Activated naive CD4-positive, alpha-beta T cell treated with anti-CD3 and anti-CD28 coated beads, Interleukin-2, amount 50 U/mL, for 24 hours (primary cell): ENCODE measurements at regions not wholly inside any gene's neighbourhood (a gene's known extent, or its start where the extent isn't known, plus 50 kb on each side); places are given as distances from the start of the nearest gene placed in this dataset.

ENCODE experiments used
- H3K27ac Mint-ChIP-seq: one replicate; pipeline ENCODE4 v1.8.0; 2021; ENCODE audit warnings: mild to moderate bottlenecking, mixed read lengths
- H3K27me3 Mint-ChIP-seq: one replicate; pipeline ENCODE4 v1.8.0; 2021; ENCODE audit warnings: mixed read lengths
- H3K36me3 Mint-ChIP-seq: one replicate; pipeline ENCODE4 v1.8.0; 2021; ENCODE audit warnings: mixed read lengths
- H3K4me1 Mint-ChIP-seq: one replicate; pipeline ENCODE4 v1.8.0; 2021; ENCODE audit warnings: mixed read lengths
- H3K4me3 Mint-ChIP-seq: one replicate; pipeline ENCODE4 v1.8.0; 2021; ENCODE audit warnings: mild to moderate bottlenecking, mixed read lengths
- H3K9me3 Mint-ChIP-seq: one replicate; pipeline ENCODE4 v1.8.0; 2021; ENCODE audit warnings: mixed read lengths

- Mint-ChIP-seq H3K9me3 (no peaks in the 10 kb centered on the region), H3K4me3 (no peak overlapping the region), H3K27ac (no peak overlapping the region), H3K27me3 (peaks cover 3% of the 10 kb centered on the region), H3K36me3 (no peaks in the 10 kb centered on the region), H3K4me1 (no peaks in the 10 kb centered on the region)
Observed at GRCh38 chr10:128498378-128498730, 372.1 kb upstream of the MKI67 start.

- no peaks in the 10 kb centered on the region for H3K4me1 Mint-ChIP-seq
- H3K36me3 Mint-ChIP-seq, result no peaks in the 10 kb centered on the region
- H3K4me3 Mint-ChIP-seq, result no peak overlapping the region
- no peaks in the 10 kb centered on the region for H3K9me3 Mint-ChIP-seq
- H3K27me3 Mint-ChIP-seq, result peaks cover 3% of the 10 kb centered on the region
- no peak overlapping the region for H3K27ac Mint-ChIP-seq
Observed at GRCh38 chr10:128498746-128499145, 372.5 kb upstream of the MKI67 start.

DNA sequence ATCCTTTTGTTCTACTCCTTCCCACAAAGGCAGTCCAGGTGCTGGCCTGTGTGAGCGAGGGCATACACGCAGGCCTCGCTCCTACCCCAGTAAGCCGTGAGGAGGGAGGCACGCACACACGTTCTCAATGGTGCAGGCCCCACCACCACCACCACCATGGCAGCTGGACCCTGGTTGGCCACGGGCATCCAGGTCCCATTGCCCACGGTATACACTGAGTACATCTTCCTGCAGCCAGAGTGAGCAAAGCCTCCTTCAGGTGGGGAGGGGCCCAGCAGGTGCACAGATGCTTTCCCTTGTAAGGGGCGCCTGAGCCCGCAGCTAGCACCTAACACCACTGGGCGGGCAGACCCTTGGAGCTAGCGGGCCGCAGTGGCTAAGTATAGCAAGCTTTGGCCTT lies 373.3 kb upstream of the MKI67 start:
- Mint-ChIP-seq H3K36me3 (no peaks in the 10 kb centered on the region), H3K27ac (no peak overlapping the region), H3K9me3 (no peaks in the 10 kb centered on the region), H3K4me3 (no peak overlapping the region), H3K4me1 (no peaks in the 10 kb centered on the region), H3K27me3 (peaks cover 3% of the 10 kb centered on the region)

GRCh38 chr10:128499956-128500355 lies 373.7 kb upstream of the MKI67 start:
- H3K27ac Mint-ChIP-seq, result no peak overlapping the region

DNA sequence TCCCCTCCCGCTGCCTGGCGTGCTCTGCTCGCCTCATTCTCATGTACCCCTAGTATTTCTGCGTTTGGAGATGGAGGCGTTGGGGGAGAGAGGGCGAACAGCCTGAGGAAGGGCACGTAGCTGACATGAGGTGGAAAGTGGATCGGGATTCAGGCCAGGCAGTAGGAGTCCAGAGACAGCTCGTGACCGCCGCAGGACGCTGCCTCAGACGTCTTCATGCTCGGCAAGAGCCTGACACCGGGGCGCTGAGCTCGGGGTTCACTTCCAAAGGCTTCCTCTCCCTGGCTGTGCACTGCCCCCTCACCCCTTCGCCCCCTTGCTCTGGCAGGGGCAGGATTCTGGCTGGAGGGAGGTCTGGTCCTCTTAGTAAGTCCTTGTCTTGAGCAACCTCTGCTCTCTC lies 374.4 kb upstream of the MKI67 start:
- no peak overlapping the region for H3K4me3 Mint-ChIP-seq
- no peaks in the 10 kb centered on the region for H3K9me3 Mint-ChIP-seq
- no peaks in the 10 kb centered on the region for H3K4me1 Mint-ChIP-seq
- H3K36me3 Mint-ChIP-seq, result no peaks in the 10 kb centered on the region
- H3K27ac Mint-ChIP-seq, result no peak overlapping the region
- H3K27me3 Mint-ChIP-seq, result peaks cover 4% of the 10 kb centered on the region

More at GRCh38 chr10:128499956-128500355, 373.7 kb upstream of the MKI67 start:
- Mint-ChIP-seq H3K27me3 (peaks cover 3% of the 10 kb centered on the region), H3K4me1 (no peaks in the 10 kb centered on the region), H3K9me3 (no peaks in the 10 kb centered on the region), H3K36me3 (no peaks in the 10 kb centered on the region), H3K4me3 (no peak overlapping the region)

DNA sequence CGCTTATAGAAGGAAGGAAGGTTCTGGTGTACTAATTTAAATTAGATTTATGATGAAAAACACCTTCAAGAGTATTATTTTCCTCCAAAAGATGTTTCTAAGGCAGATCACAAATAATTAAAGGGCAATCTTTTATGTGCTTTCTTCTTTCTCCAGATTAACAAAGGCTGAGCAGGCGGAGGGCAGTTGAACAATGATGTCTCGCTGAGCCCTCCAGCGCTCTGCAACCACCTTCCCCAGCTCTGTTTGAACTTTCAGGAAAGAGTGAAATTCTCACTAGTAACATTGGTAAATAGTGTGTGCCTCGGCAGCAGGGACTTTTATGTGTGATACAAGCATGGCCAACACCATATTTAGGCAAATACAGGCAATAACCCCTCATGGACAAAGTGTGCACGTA lies 379.1 kb upstream of the MKI67 start:
- Mint-ChIP-seq H3K4me1 (no peaks in the 10 kb centered on the region), H3K9me3 (no peaks in the 10 kb centered on the region), H3K36me3 (no peaks in the 10 kb centered on the region), H3K27me3 (peaks cover 4% of the 10 kb centered on the region), H3K27ac (no peak overlapping the region), H3K4me3 (no peak overlapping the region)

GRCh38 chr10:128506423-128506822 lies 380.2 kb upstream of the MKI67 start:
- Mint-ChIP-seq H3K4me3 (no peak overlapping the region), H3K9me3 (no peaks in the 10 kb centered on the region), H3K36me3 (no peaks in the 10 kb centered on the region), H3K4me1 (no peaks in the 10 kb centered on the region), H3K27ac (no peak overlapping the region), H3K27me3 (peaks cover 4% of the 10 kb centered on the region)

DNA sequence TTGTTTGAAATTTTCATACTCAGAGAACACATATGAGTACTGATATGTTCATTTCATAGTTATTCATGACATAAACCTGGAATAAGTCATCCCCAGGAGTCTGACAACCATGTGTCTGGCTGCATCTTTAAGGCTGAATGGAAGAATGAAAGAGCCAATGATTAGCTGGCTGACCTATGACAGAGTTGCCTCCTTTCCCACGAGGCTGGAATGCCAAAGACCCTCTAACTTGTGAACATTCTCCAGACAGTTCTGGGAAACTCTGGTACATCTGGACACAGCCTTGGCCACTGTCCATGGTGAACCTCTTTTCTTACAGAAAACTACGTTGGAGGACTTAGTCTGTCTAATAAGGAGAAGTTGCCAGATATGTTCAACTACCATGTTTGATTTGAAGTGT lies 380.8 kb upstream of the MKI67 start:
- no peaks in the 10 kb centered on the region for H3K4me1 Mint-ChIP-seq
- H3K4me3 Mint-ChIP-seq, result no peak overlapping the region
- no peak overlapping the region for H3K27ac Mint-ChIP-seq
- H3K9me3 Mint-ChIP-seq, result no peaks in the 10 kb centered on the region
- peaks cover 4% of the 10 kb centered on the region for H3K27me3 Mint-ChIP-seq
- H3K36me3 Mint-ChIP-seq, result no peaks in the 10 kb centered on the region

GRCh38 chr10:128511284-128511683 lies 385.1 kb upstream of the MKI67 start:
- no peaks in the 10 kb centered on the region for H3K4me1 Mint-ChIP-seq

DNA sequence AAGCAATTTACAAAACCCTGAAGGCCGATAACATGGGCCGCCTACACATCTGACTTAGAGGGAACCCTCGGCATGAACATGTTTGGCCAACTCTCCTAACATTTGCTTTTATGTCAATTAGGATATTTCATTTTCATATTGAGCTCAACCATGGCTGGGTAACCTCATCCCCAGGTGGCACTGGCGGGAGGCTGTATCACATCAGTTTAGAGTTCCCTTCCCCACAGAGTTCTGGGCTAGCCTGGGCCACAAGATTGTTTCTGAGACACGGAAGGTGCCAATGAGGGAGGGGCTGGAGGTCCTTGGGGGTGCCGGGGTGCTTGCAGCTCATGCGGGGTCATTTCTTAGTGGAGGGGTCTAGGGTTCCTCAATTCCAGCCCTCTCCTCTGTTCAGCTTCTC lies 386.5 kb upstream of the MKI67 start:
- H3K27me3 Mint-ChIP-seq, result no peaks in the 10 kb centered on the region
- H3K4me1 Mint-ChIP-seq, result no peaks in the 10 kb centered on the region
- no peaks in the 10 kb centered on the region for H3K9me3 Mint-ChIP-seq
- no peak overlapping the region for H3K4me3 Mint-ChIP-seq
- no peak overlapping the region for H3K27ac Mint-ChIP-seq
- H3K36me3 Mint-ChIP-seq, result no peaks in the 10 kb centered on the region

More at GRCh38 chr10:128511284-128511683, 385.1 kb upstream of the MKI67 start:
- Mint-ChIP-seq H3K27ac (no peak overlapping the region), H3K27me3 (no peaks in the 10 kb centered on the region), H3K9me3 (no peaks in the 10 kb centered on the region), H3K36me3 (no peaks in the 10 kb centered on the region), H3K4me3 (no peak overlapping the region)

- H3K27me3 Mint-ChIP-seq, result no peaks in the 10 kb centered on the region
- H3K36me3 Mint-ChIP-seq, result no peaks in the 10 kb centered on the region
- H3K9me3 Mint-ChIP-seq, result no peaks in the 10 kb centered on the region
- H3K4me3 Mint-ChIP-seq, result no peak overlapping the region
- H3K27ac Mint-ChIP-seq, result no peak overlapping the region
- no peaks in the 10 kb centered on the region for H3K4me1 Mint-ChIP-seq
Observed at GRCh38 chr10:128514536-128514935, 388.3 kb upstream of the MKI67 start.

- H3K4me1 Mint-ChIP-seq, result no peaks in the 10 kb centered on the region
- no peaks in the 10 kb centered on the region for H3K36me3 Mint-ChIP-seq
- no peak overlapping the region for H3K4me3 Mint-ChIP-seq
- no peaks in the 10 kb centered on the region for H3K27me3 Mint-ChIP-seq
- H3K27ac Mint-ChIP-seq, result no peak overlapping the region
- H3K9me3 Mint-ChIP-seq, result no peaks in the 10 kb centered on the region
Observed at GRCh38 chr10:128516180-128516579, 390.0 kb upstream of the MKI67 start.

GRCh38 chr10:128517167-128517566 lies 390.9 kb upstream of the MKI67 start:
- H3K4me3 Mint-ChIP-seq, result no peak overlapping the region
- H3K27ac Mint-ChIP-seq, result no peak overlapping the region
- H3K27me3 Mint-ChIP-seq, result no peaks in the 10 kb centered on the region
- no peaks in the 10 kb centered on the region for H3K4me1 Mint-ChIP-seq
- H3K36me3 Mint-ChIP-seq, result no peaks in the 10 kb centered on the region
- H3K9me3 Mint-ChIP-seq, result no peaks in the 10 kb centered on the region

DNA sequence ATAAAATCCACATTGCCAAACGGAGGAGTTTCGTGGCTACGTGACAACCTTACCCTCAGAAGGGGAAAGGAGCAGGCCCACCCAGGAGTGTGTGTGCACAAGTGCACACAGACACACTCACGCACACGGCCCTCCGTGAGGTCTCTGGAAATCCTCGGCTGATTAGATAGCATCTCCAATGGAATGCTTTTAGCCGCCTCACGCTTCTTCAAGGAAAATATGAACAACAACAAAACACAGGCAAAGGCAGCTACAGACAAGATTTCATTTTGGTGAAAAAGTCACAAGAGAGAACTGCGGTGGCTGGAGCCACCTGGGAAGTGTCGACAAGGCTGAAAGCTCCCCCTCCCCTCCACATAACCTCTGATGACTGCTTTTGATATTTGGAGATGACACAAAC lies 391.8 kb upstream of the MKI67 start:
- Mint-ChIP-seq H3K4me3 (no peak overlapping the region), H3K9me3 (no peaks in the 10 kb centered on the region), H3K27me3 (no peaks in the 10 kb centered on the region), H3K4me1 (no peaks in the 10 kb centered on the region), H3K36me3 (no peaks in the 10 kb centered on the region), H3K27ac (no peak overlapping the region)

GRCh38 chr10:128519581-128519980 lies 393.4 kb upstream of the MKI67 start:
- Mint-ChIP-seq H3K27ac (no peak overlapping the region), H3K4me1 (no peaks in the 10 kb centered on the region), H3K36me3 (no peaks in the 10 kb centered on the region), H3K9me3 (no peaks in the 10 kb centered on the region), H3K27me3 (no peaks in the 10 kb centered on the region), H3K4me3 (no peak overlapping the region)

DNA sequence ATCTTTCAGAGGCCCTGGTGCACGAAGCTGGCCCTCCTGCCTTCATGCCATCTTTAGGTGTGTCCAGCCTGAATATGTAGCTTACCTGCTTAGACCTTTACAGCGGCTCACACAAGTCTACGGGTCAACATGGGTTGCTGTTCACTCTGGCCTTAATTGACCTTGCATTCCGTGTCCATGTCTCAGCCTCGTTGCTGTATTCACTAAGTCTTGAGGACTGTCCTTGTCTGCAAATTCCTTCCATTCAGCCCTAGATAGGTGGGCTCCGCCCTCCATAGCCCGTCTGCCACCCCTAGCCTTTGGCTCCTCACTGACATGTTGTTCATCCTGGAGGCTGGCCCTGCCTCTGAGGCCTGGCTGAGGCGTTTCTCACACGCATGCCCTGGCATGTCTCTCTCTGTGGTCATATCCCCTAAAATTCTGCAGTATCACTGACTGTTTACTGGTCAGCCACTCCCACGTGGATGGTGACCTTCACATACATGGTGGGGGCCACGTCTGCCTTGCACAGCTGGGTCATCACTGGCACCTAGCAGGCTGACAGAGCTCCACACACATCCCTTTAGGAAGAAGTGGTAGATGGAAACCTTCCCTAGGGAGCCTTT lies 394.1 kb upstream of the MKI67 start:
- Mint-ChIP-seq H3K27me3 (no peaks in the 10 kb centered on the region), H3K4me3 (no peak overlapping the region), H3K4me1 (no peaks in the 10 kb centered on the region), H3K36me3 (no peaks in the 10 kb centered on the region), H3K9me3 (no peaks in the 10 kb centered on the region), H3K27ac (no peak overlapping the region)

DNA sequence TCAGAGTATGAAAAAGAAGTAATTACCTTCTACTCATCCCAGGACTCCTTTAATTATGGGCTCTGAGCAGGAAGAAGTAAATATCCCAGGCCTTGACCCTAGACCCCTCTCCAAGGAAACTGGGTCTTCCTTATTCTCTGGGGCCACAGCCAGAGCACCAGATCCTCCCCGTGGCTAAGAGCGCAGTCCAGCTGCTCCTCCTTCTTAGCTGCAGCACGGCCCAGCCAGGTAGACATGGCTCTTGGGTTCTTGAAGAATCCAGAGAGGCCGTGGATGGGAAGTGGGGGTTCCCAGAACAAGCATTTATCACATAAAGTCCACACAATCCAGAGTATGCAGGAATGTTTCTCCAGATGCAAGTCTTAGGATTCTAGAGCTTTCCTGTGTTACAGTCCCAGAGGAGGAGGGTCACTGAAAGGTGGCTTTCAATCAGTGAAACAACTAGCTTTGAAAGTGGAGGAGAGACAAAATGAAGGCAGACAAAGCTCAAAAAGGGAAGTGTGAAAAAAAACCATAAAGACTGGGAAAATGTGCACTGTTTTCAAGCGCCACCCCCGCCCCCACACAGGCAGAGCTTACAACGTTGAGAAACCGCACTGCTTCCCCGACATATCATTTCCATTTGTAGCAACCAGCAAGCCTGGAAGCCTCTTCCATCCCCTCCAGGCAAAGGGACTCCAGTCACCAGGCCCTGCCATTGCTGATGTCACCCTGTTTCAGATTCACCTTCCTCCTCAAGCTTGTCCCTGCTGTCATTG lies 396.5 kb upstream of the MKI67 start:
- Mint-ChIP-seq H3K27ac (no peak overlapping the region), H3K9me3 (no peaks in the 10 kb centered on the region), H3K36me3 (no peaks in the 10 kb centered on the region), H3K4me1 (no peaks in the 10 kb centered on the region), H3K27me3 (peaks cover 3% of the 10 kb centered on the region), H3K4me3 (no peak overlapping the region)
